ENCODE measurements at regions not wholly inside any gene's neighbourhood (a gene's known extent, or its start where the extent isn't known, plus 50 kb on each side); places are given as distances from the start of the nearest gene placed in this dataset.

DNA sequence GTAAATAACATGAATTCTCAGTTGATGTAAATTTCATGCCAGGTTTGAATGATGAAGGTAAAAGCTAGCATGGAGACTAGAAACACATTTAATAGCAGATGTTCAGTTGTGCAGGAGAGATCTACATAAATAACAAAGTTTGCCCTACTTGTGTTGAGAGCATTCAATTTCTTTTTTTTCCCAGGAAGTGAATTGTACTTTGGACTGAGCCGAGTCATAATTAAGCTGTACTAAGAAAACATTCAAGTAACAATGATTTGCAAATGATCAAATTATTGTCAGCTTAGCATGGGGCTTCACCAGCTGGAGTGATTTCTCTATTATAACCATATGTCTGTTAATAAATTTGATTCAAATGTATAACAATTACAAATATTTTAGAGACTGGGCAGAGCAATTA, 893.5 kb upstream of the MAP3K7 start:
- H3K4me2 ChIP-seq (ENCODE audit: extremely low read depth, insufficient read depth, low read length): no peak overlapping the region
- H3K36me3 ChIP-seq (ENCODE audit: control insufficient read depth, insufficient read depth, low read length): no peaks in the 10 kb centered on the region
- H3K9ac ChIP-seq (ENCODE audit: insufficient read depth, low read length): no peak overlapping the region
- no peaks in the 10 kb centered on the region for H4K20me1 ChIP-seq (ENCODE audit: control insufficient read depth, extremely low read depth, insufficient read depth, low read length)
- no peak for DNase-seq (ENCODE audit: low read depth in 2 of 2)
- H3K27me3 ChIP-seq (ENCODE audit: control insufficient read depth, insufficient read depth, low read length): no peaks in the 10 kb centered on the region
- TF ChIP-seq EZH2 (IDR thresholded peaks at IDR 0.05; ENCODE audit: low read length, missing control alignments): no peak
- TF ChIP-seq, protein P1, sequence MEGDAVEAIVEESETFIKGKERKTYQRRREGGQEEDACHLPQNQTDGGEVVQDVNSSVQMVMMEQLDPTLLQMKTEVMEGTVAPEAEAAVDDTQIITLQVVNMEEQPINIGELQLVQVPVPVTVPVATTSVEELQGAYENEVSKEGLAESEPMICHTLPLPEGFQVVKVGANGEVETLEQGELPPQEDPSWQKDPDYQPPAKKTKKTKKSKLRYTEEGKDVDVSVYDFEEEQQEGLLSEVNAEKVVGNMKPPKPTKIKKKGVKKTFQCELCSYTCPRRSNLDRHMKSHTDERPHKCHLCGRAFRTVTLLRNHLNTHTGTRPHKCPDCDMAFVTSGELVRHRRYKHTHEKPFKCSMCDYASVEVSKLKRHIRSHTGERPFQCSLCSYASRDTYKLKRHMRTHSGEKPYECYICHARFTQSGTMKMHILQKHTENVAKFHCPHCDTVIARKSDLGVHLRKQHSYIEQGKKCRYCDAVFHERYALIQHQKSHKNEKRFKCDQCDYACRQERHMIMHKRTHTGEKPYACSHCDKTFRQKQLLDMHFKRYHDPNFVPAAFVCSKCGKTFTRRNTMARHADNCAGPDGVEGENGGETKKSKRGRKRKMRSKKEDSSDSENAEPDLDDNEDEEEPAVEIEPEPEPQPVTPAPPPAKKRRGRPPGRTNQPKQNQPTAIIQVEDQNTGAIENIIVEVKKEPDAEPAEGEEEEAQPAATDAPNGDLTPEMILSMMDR (conservative IDR thresholded peaks at IDR 0.05 in 1 of 2, IDR thresholded peaks at IDR 0.05 in 1 of 2; ENCODE audit: low read depth in 1 of 2, low read length in 2 of 2): no peak
- H3K4me3 ChIP-seq (replicated peaks in 1 of 4; ENCODE audit: control extremely low read depth in 1 of 4, insufficient read depth in 1 of 4, low read depth in 3 of 4, low read length in 4 of 4): no peak overlapping the region
- no peaks in the 10 kb centered on the region for H3K4me1 ChIP-seq (ENCODE audit: control insufficient read depth, extremely low read depth, insufficient read depth, low read length)
- no peaks in the 10 kb centered on the region for H3K9me3 ChIP-seq (ENCODE audit: control insufficient read depth, insufficient read depth, low read depth, low read length)
- H2AFZ ChIP-seq (ENCODE audit: low read length): no peak overlapping the region
- H3K27ac ChIP-seq (ENCODE audit: insufficient read depth, low read length): no peak overlapping the region
- H3K79me2 ChIP-seq (ENCODE audit: control insufficient read depth, insufficient read depth, low read length): no peaks in the 10 kb centered on the region

DNA sequence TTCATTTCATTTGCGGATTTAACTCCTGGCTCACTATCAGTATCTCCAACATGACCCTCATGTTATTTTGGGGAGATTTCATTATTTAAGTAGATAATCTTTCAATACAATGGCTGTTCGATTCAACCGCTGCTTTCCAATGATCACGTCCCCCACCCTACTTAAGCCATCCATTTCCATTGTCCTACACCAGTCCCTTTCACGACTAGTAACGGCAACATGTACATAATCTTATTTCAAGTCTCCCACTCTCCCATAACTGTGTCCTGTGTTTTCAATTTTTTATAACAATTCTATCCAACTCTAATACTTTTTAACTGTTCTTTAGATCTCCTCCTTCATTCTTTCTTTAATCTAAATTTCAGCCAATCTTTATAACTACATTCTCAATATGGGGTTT, 890.8 kb upstream of the MAP3K7 start:
- Histone ChIP-seq H3K4me2 (ENCODE audit: extremely low read depth, insufficient read depth, low read length) (no peak overlapping the region), H3K9ac (ENCODE audit: insufficient read depth, low read length) (no peak overlapping the region), H3K27me3 (ENCODE audit: control insufficient read depth, insufficient read depth, low read length) (no peaks in the 10 kb centered on the region), H3K4me3 (replicated peaks in 1 of 4; ENCODE audit: control extremely low read depth in 1 of 4, insufficient read depth in 1 of 4, low read depth in 3 of 4, low read length in 4 of 4) (no peak overlapping the region), H2AFZ (ENCODE audit: low read length) (no peak overlapping the region), H3K9me3 (ENCODE audit: control insufficient read depth, insufficient read depth, low read depth, low read length) (no peaks in the 10 kb centered on the region), H3K79me2 (ENCODE audit: control insufficient read depth, insufficient read depth, low read length) (no peaks in the 10 kb centered on the region), H4K20me1 (ENCODE audit: control insufficient read depth, extremely low read depth, insufficient read depth, low read length) (no peaks in the 10 kb centered on the region), H3K36me3 (ENCODE audit: control insufficient read depth, insufficient read depth, low read length) (no peaks in the 10 kb centered on the region), H3K4me1 (ENCODE audit: control insufficient read depth, extremely low read depth, insufficient read depth, low read length) (no peaks in the 10 kb centered on the region), H3K27ac (ENCODE audit: insufficient read depth, low read length) (no peak overlapping the region)
- no peak for DNase-seq (ENCODE audit: low read depth in 2 of 2)
- TF ChIP-seq, protein P1 (conservative IDR thresholded peaks at IDR 0.05 in 1 of 2, IDR thresholded peaks at IDR 0.05 in 1 of 2; ENCODE audit: low read depth in 1 of 2, low read length in 2 of 2): no peak
- TF ChIP-seq EZH2 (IDR thresholded peaks at IDR 0.05; ENCODE audit: low read length, missing control alignments): no peak

DNA sequence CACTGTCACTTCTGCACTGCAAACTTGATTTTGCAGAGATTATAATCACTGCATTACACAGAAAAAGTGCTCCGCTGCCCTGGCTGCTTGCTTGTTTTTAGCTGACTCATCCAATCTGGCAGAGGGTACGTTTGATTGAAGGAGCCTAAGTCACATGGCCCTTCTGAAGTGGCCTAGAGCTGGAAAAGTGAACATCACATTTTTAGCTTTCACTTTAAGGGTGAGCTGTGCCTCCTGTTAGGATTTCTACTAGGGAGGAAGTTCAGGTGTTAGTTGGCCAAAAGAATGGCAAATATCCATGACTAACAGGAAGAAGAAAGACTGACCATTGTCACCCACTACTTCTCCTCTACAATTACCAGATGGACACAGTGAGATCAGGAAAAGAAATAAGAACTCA, 889.1 kb upstream of the MAP3K7 start:
- TF ChIP-seq, protein P1 (conservative IDR thresholded peaks at IDR 0.05 in 1 of 2, IDR thresholded peaks at IDR 0.05 in 1 of 2; ENCODE audit: low read depth in 1 of 2, low read length in 2 of 2): no peak
- TF ChIP-seq EZH2 (IDR thresholded peaks at IDR 0.05; ENCODE audit: low read length, missing control alignments): no peak
- Histone ChIP-seq H3K27me3 (ENCODE audit: control insufficient read depth, insufficient read depth, low read length) (no peaks in the 10 kb centered on the region), H3K79me2 (ENCODE audit: control insufficient read depth, insufficient read depth, low read length) (no peaks in the 10 kb centered on the region), H2AFZ (ENCODE audit: low read length) (no peak overlapping the region), H3K4me2 (ENCODE audit: extremely low read depth, insufficient read depth, low read length) (no peak overlapping the region), H3K9ac (ENCODE audit: insufficient read depth, low read length) (no peak overlapping the region), H3K9me3 (ENCODE audit: control insufficient read depth, insufficient read depth, low read depth, low read length) (no peaks in the 10 kb centered on the region), H3K4me3 (replicated peaks in 1 of 4; ENCODE audit: control extremely low read depth in 1 of 4, insufficient read depth in 1 of 4, low read depth in 3 of 4, low read length in 4 of 4) (no peak overlapping the region), H3K4me1 (ENCODE audit: control insufficient read depth, extremely low read depth, insufficient read depth, low read length) (no peaks in the 10 kb centered on the region), H3K36me3 (ENCODE audit: control insufficient read depth, insufficient read depth, low read length) (no peaks in the 10 kb centered on the region), H3K27ac (ENCODE audit: insufficient read depth, low read length) (no peak overlapping the region), H4K20me1 (ENCODE audit: control insufficient read depth, extremely low read depth, insufficient read depth, low read length) (no peaks in the 10 kb centered on the region)
- peak; percentile 83 to 89 for DNase-seq (ENCODE audit: low read depth in 2 of 2)

Data from fibroblast of lung (primary cell).